ENCODE measurements at regions not wholly inside any gene's neighbourhood (a gene's known extent, or its start where the extent isn't known, plus 50 kb on each side); places are given as distances from the start of the nearest gene placed in this dataset.

DNA sequence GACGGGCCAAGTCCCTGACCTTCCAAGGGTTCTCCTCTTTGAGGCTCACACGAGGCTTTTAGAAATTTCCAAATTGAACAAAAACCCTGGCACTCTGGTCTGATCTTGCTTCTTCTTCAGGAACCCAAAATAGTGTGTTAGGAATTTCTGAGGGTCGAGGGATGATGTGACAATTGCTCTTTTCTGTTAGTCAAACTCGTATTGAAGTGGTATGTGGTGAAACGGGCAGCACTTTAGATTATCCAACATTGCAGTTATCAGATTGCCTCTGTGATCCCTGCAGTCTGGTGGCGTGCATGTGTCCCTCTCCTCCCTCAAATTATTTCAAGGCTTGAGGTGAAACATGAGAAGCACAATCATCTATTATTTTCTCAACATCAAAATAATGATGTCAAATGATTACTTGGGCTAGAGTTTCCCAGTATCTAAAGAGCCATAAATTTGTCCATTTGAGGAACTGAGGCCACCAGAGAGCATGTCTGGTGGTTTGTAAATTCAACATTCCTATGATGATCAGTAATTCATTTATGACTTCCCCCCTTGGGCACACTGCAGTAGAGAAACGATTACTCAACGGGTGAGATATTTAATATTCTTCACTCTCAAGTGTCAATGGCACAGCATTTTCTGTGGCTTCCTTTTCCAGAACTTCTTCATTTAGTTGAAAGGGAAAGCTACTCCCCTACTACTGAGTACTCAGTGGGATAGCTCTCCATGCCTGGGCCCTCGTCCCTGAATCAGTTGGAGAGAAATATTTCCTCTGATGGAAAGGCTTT lies 308.6 kb upstream of the MAP3K7 start:
- no peak overlapping the region for H2BK12ac ChIP-seq (ENCODE audit: insufficient read length, low read depth, low read length)
- no peak overlapping the region for H3K4ac ChIP-seq (ENCODE audit: low read depth, low read length)
- no peak overlapping the region for H3K27ac ChIP-seq (ENCODE audit: insufficient read length, low read depth, low read length)
- H3K79me2 ChIP-seq (ENCODE audit: insufficient read depth, low read length), result no peaks in the 10 kb centered on the region
- no peak overlapping the region for H3K14ac ChIP-seq (ENCODE audit: insufficient read depth, low read length)
- no peak overlapping the region for H2BK120ac ChIP-seq (ENCODE audit: low read depth, low read length, poor library complexity, severe bottlenecking)
- no peaks in the 10 kb centered on the region for H3K79me1 ChIP-seq (ENCODE audit: insufficient read depth, low read depth, low read length, poor library complexity, severe bottlenecking)
- no peaks in the 10 kb centered on the region; the same call in 1 of the 2 replicates for H3K4me1 ChIP-seq (ENCODE audit: insufficient read depth, low read length)
- H3T11ph ChIP-seq (ENCODE audit: low read length), result no peak overlapping the region
- H4K91ac ChIP-seq (ENCODE audit: insufficient read length, low read depth, low read length), result no peak overlapping the region
- Mint-ChIP-seq H3K4me1 (peaks cover 25 to 29% of the 10 kb centered on the region in 2 experiments), H3K27ac (no peak overlapping the region), H3K4me3 (no peak overlapping the region), H3K36me3 (ENCODE audit: insufficient read depth in 1 of 3, low read depth in 3 of 3) (no peaks in the 10 kb centered on the region; a peak in 1 of 7 replicates), H3K9me3 (no peaks in the 10 kb centered on the region), H3K27me3 (ENCODE audit: low read depth) (peaks cover 20% of the 10 kb centered on the region)
- H3K4me2 ChIP-seq (ENCODE audit: insufficient read depth, insufficient read length, low read length), result no peak overlapping the region
- DNase-seq, result no peak
- H3K9ac ChIP-seq (ENCODE audit: extremely low read depth, insufficient read length, low read length), result no peak overlapping the region
- TF ChIP-seq CTCF (conservative IDR thresholded peaks at IDR 0.05), result no peak
- no peaks in the 10 kb centered on the region for H3K23me2 ChIP-seq (ENCODE audit: insufficient read length, low read depth, low read length, poor library complexity, severe bottlenecking)
- no peak overlapping the region for H2BK20ac ChIP-seq (ENCODE audit: low read depth, low read length, poor library complexity, severe bottlenecking)
- no peak overlapping the region for H3K18ac ChIP-seq (ENCODE audit: insufficient read length, low read depth, low read length)
- no peak overlapping the region for H2AK5ac ChIP-seq (ENCODE audit: insufficient read length, low read length)
- H3K23ac ChIP-seq (ENCODE audit: insufficient read length, low read depth, low read length), result no peak overlapping the region
- no peaks in the 10 kb centered on the region for H3K9me3 ChIP-seq (ENCODE audit: control insufficient read depth, low read depth, low read length)
- no peaks in the 10 kb centered on the region for H3K27me3 ChIP-seq (ENCODE audit: insufficient read depth, low read length)
- no peak overlapping the region for H4K8ac ChIP-seq (replicated peaks; ENCODE audit: insufficient read length, low read depth, low read length)
- H2BK5ac ChIP-seq (ENCODE audit: insufficient read length, low read length), result no peak overlapping the region
- no peaks in the 10 kb centered on the region for H4K20me1 ChIP-seq (ENCODE audit: control insufficient read depth, insufficient read depth, insufficient read length)
- no peak overlapping the region for H4K5ac ChIP-seq (ENCODE audit: insufficient read length, low read depth, low read length)
- WGBS (ENCODE audit: extremely low coverage, insufficient read length, low lambda C conversion rate), result no CpG with 5 or more reads among the region's 9 CpGs
- no peak overlapping the region for H2AFZ ChIP-seq (ENCODE audit: low read length)
- no peak overlapping the region for H2BK15ac ChIP-seq (ENCODE audit: low read depth, low read length)
- no peak overlapping the region for H3K56ac ChIP-seq (ENCODE audit: insufficient read length, low read depth, low read length)

All from H9 (cell line).